SU-DHL-6 (cell line): ENCODE measurements at regions not wholly inside any gene's neighbourhood (a gene's known extent, or its start where the extent isn't known, plus 50 kb on each side); places are given as distances from the start of the nearest gene placed in this dataset.

ENCODE experiments used
- H2AFZ ChIP-seq: fragments of 200-600 bp; sonication (generic); 2 replicates; pipeline ENCODE4 v1.6.1; 2014; ENCODE audit warnings: low read depth, mild to moderate bottlenecking, moderate library complexity, mixed read lengths, antibody characterized with exemption, low read length; ENCODE audit not compliant: severe bottlenecking
- H3F3A ChIP-seq: fragments of 200-600 bp; shearing (Covaris generic); 2 replicates; pipeline ENCODE4 v1.6.0; 2016; ENCODE audit warnings: antibody characterized with exemption, mild to moderate bottlenecking; ENCODE audit not compliant: insufficient read depth
- H3K27ac ChIP-seq: fragments of 200-600 bp; sonication (generic); 2 replicates; pipeline ENCODE4 v1.5.1; 2016; ENCODE audit warnings: low read depth, mild to moderate bottlenecking, low read length, moderate library complexity, mixed read lengths
- H3K27me3 ChIP-seq: fragments of 200-600 bp; sonication (generic), shearing (Covaris generic); 2 replicates; pipeline ENCODE4 v1.6.0; 2014; ENCODE audit warnings: mild to moderate bottlenecking, low read length
- H3K36me3 ChIP-seq: fragments of 200-600 bp; sonication (generic); 2 replicates; pipeline ENCODE4 v1.6.1; 2014; ENCODE audit warnings: mild to moderate bottlenecking, low read length, mixed read lengths
- H3K4me2 ChIP-seq: fragments of 300-600, 200-600 bp; shearing (Covaris generic), sonication (generic); 2 replicates; pipeline ENCODE4 v1.6.0; 2014; ENCODE audit warnings: low read length, low read depth, mild to moderate bottlenecking; ENCODE audit not compliant: poor library complexity, severe bottlenecking
- H3K4me3 ChIP-seq: fragments of 200-600 bp; sonication (generic); 2 replicates; pipeline ENCODE4 v1.5.1; 2014; ENCODE audit warnings: antibody characterized with exemption, low read length, mild to moderate bottlenecking, mixed read lengths; ENCODE audit not compliant: insufficient read depth, poor library complexity, severe bottlenecking
- H3K79me2 ChIP-seq: fragments of 200-600 bp; sonication (generic); 2 replicates; pipeline ENCODE4 v1.6.1; 2014; ENCODE audit warnings: mild to moderate bottlenecking, low read length, moderate library complexity; ENCODE audit not compliant: insufficient read depth
- H3K9ac ChIP-seq: fragments of 200-600 bp; sonication (generic); 2 replicates; pipeline ENCODE4 v1.7.0; 2014; ENCODE audit warnings: mild to moderate bottlenecking, low read length
- H3K9me2 ChIP-seq: fragments of 200-600 bp; sonication (generic); replicated peaks from 2 replicates; pipeline ENCODE4 v1.6.1; 2014; ENCODE audit warnings: low read length; ENCODE audit not compliant: insufficient read depth
- H3K9me3 ChIP-seq: fragments of 200-600 bp; sonication (generic); 2 replicates; pipeline ENCODE4 v1.6.1; 2014; ENCODE audit warnings: low read length, mixed read lengths; ENCODE audit not compliant: insufficient read depth
- H4K20me1 ChIP-seq: fragments of 200-600 bp; sonication (generic); 2 replicates; pipeline ENCODE4 v1.6.1; 2014; ENCODE audit warnings: low read depth, mild to moderate bottlenecking, antibody characterized with exemption, low read length, moderate library complexity, mixed read lengths
- CTCF ChIP-seq: fragments of 200-600 bp; sonication (generic); IDR thresholded peaks from one replicate; pipeline ENCODE4 v1.5.1; 2017; ENCODE audit warnings: antibody characterized with exemption, mild to moderate bottlenecking, low read length, moderate library complexity; ENCODE audit not compliant: insufficient read depth, poor library complexity, severe bottlenecking
- EZH2phosphoT487 ChIP-seq: fragments of 200-600 bp; sonication (generic), shearing (Covaris generic); conservative IDR thresholded peaks from 2 replicates; pipeline ENCODE4 v1.6.1; 2018; ENCODE audit warnings: mild to moderate bottlenecking, antibody characterized with exemption, low read length, moderate library complexity, mixed read lengths

DNA sequence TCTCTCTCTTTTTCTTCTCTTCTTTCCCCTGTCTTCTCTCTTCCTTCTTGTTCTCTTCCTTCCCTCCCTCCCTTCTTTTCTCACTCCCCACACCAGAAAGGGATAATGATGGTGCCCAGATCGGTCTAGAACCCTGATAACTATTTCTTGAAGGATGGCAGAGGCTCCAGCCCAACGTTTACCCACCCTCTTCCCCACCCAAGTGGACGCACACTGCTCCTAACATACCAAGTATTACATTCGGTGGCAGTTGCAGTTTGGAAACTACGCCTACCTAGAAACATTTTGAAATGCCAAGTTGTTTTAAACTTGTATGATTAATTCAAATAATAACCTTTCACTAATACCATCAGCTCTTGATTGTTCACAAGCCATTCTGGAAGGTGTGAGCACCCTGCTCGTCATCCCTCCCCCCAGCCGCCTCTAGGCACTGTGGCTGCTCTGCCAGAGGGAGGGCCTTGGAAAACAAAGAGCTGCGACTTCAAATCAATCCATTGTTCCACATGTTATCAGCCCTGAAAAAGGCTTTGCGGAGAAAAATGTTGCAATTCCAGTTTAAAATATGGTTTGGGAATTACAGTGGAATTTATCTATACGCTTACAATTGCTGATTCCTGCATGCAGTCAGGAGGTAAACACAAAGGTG, 1017.5 kb upstream of the TENM3 start:
- Histone ChIP-seq H3K27me3 (no peaks in the 10 kb centered on the region), H3K9me3 (no peaks in the 10 kb centered on the region), H3K4me2 (no peak overlapping the region), H3K9me2 (no peaks in the 10 kb centered on the region), H3K9ac (no peak overlapping the region), H4K20me1 (no peaks in the 10 kb centered on the region), H3K79me2 (no peaks in the 10 kb centered on the region), H3K36me3 (no peaks in the 10 kb centered on the region), H3K4me3 (no peak overlapping the region), H2AFZ (no peak overlapping the region), H3F3A (no peaks in the 10 kb centered on the region), H3K27ac (no peak overlapping the region)
- TF ChIP-seq EZH2phosphoT487 (no peak), CTCF (no peak)

DNA sequence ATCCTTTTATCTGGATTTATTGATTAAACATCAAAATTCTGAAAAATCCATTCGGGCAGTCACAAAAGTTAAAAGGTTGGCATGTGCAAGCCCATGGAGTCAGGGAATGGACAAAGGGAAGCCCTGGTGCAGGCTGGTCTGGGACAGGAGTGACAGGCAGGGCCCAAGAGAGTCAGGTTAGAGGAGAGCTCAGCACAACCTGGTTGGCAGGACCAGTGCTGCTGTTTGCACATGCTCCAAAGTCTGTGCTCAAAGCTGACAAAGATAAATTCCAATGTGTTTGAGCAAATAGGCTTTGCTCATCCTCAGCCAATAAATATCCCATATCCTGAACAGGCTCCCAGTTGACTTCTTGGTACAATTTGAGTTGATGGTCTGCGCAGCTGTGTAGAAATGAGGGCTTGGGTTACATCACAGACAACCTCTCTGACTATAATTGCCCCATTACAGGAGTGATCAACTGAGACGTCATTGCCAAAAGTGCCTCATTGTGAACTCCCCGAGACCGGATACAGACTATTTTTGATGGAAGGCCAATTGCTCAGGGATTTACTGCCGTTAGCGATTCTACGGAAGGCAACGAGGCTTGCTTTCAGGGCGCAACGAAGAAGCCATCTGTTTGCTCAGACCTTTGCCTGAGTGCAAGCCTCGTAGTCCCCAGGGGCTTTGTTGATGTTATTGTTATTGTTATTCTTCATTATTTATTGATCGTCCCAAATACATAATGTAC, 1008.1 kb upstream of the TENM3 start:
- no peaks in the 10 kb centered on the region for H3F3A ChIP-seq
- no peak overlapping the region for H2AFZ ChIP-seq
- no peaks in the 10 kb centered on the region for H3K9me2 ChIP-seq
- H3K9me3 ChIP-seq: no peaks in the 10 kb centered on the region
- no peak overlapping the region for H3K4me3 ChIP-seq
- H3K79me2 ChIP-seq: no peaks in the 10 kb centered on the region
- H3K27me3 ChIP-seq: no peaks in the 10 kb centered on the region
- no peaks in the 10 kb centered on the region for H4K20me1 ChIP-seq
- no peaks in the 10 kb centered on the region for H3K36me3 ChIP-seq
- no peak overlapping the region for H3K4me2 ChIP-seq
- no peak overlapping the region for H3K27ac ChIP-seq
- TF ChIP-seq CTCF: no peak
- H3K9ac ChIP-seq: no peak overlapping the region

- Histone ChIP-seq H3K9ac (no peak overlapping the region), H3K4me2 (no peak overlapping the region), H4K20me1 (no peaks in the 10 kb centered on the region), H3F3A (no peaks in the 10 kb centered on the region), H3K27ac (no peak overlapping the region), H3K36me3 (no peaks in the 10 kb centered on the region), H2AFZ (no peak overlapping the region), H3K79me2 (no peaks in the 10 kb centered on the region), H3K27me3 (no peaks in the 10 kb centered on the region), H3K4me3 (no peak overlapping the region), H3K9me3 (no peaks in the 10 kb centered on the region), H3K9me2 (no peaks in the 10 kb centered on the region)
- TF ChIP-seq CTCF: no peak
- TF ChIP-seq EZH2phosphoT487: no peak
Measured at GRCh38 chr4:181245326-181245725, 997.9 kb upstream of the TENM3 start.
